ENCODE measurements at regions not wholly inside any gene's neighbourhood (a gene's known extent, or its start where the extent isn't known, plus 50 kb on each side); places are given as distances from the start of the nearest gene placed in this dataset.

DNA sequence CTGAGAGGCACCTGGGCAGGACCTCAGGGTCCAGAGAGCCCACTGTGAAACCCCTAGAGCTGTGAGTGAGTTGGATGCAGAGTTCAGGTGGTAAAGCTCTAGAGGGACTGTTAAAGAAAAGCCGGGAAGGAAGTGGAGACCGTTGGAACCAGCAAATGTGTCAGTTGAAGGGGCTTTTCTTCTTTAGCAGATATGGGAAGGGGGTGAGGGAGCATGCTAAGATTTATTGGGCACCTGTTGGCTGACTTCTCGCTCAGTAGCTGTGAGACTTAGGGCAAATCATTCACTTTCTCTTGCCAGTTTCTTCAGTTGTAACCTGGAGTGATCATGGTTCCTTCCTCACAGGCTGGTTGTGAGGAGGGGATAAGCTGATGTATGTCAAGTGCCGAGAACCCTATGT, 287.7 kb downstream of the DHX35 start:
- H3K9me3 ChIP-seq: no peaks in the 10 kb centered on the region
- no peak overlapping the region for H3K4me3 ChIP-seq
- no peak overlapping the region for H3K27ac ChIP-seq
- 71 to 80% (median 74%) methylated on average over 4 of the region's 4 CpGs for WGBS, 3 donors
- H3K4me1 ChIP-seq (ENCODE audit: insufficient read depth): no peaks in the 10 kb centered on the region
- DNase-seq: no peak
- H3K27me3 ChIP-seq: no peaks in the 10 kb centered on the region
- no peak for TF ChIP-seq POLR2A (IDR thresholded peaks at IDR 0.05)
- no peak for TF ChIP-seq EP300 (IDR thresholded peaks at IDR 0.05)
- TF ChIP-seq, protein P1, sequence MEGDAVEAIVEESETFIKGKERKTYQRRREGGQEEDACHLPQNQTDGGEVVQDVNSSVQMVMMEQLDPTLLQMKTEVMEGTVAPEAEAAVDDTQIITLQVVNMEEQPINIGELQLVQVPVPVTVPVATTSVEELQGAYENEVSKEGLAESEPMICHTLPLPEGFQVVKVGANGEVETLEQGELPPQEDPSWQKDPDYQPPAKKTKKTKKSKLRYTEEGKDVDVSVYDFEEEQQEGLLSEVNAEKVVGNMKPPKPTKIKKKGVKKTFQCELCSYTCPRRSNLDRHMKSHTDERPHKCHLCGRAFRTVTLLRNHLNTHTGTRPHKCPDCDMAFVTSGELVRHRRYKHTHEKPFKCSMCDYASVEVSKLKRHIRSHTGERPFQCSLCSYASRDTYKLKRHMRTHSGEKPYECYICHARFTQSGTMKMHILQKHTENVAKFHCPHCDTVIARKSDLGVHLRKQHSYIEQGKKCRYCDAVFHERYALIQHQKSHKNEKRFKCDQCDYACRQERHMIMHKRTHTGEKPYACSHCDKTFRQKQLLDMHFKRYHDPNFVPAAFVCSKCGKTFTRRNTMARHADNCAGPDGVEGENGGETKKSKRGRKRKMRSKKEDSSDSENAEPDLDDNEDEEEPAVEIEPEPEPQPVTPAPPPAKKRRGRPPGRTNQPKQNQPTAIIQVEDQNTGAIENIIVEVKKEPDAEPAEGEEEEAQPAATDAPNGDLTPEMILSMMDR (IDR thresholded peaks at IDR 0.05): no peak
- no peaks in the 10 kb centered on the region for H3K36me3 ChIP-seq
- intact Hi-C loops (cut with DNase I): no loop called here

DNA sequence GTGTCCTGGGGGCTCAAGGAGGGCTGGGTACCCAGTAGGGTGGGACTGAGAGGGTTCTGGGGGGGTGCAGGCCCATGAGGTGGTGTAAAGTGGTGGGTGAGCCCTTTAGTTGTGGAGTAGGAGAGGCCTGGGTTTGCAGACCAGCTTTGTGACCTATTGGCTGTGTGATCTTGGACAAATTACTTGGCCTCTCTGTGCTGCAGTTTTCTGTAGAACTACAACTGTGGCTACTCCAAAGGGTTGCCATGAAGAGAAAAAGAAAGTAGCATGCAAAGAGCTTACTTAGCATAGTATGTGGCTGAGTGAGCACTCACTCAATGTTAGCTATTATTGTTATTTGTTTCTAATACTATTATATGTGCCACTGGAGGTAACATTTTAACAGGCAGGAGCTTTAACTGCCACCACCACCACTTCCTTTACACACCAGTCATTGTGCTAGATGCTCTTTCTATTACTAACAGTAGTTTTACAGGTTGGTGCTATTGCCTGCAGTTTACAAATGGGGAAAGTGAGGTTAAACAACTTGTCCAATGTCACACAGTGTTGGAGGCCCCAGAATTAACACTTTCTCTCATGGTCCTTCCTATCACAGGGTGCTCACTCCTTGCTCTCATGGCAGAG, 286.8 kb downstream of the DHX35 start:
- H3K27ac ChIP-seq: no peak overlapping the region
- DNase-seq: no peak
- no peaks in the 10 kb centered on the region for H3K4me1 ChIP-seq (ENCODE audit: insufficient read depth)
- no peaks in the 10 kb centered on the region for H3K36me3 ChIP-seq
- intact Hi-C loops (cut with DNase I): no loop called here
- H3K27me3 ChIP-seq: no peaks in the 10 kb centered on the region
- TF ChIP-seq, protein P1 (IDR thresholded peaks at IDR 0.05): no peak
- TF ChIP-seq EP300 (IDR thresholded peaks at IDR 0.05) (no peak), POLR2A (IDR thresholded peaks at IDR 0.05) (no peak)
- H3K9me3 ChIP-seq: no peaks in the 10 kb centered on the region
- H3K4me3 ChIP-seq: no peak overlapping the region

DNA sequence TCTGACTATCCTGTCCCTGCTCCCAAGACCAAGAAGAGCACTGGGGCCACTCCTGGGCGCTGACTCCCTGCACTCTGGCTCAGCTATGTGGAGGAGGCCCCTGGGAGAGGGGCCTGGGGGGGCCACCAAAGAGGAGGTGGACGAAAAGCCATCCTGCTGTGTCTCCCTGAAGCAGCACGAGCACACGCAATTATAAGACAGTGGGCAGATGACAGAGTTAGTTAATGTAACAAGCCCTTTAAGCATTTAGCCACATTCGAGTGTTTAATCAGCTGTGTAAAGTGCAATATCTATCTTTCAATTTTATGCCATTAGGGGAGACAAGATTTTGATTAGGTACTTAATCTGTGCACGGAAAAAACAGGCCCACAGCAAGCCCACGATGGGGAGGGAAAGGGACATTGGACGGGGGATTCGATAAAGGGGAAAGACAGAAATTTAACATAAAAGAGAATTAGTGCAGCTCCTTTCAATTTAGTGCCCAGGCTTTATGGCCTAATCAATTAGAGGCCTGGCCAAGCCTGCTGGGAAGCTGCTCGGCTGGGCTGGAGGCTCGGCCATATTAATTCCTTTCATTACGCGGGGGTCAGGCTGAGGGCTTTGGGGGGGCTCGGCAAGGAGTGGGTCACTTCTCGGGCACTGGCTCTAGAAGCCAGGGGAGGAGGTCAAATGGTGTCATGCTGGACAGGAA, 286.2 kb downstream of the DHX35 start:
- 63 to 69% (median 67%) methylated on average over 15 of the region's 15 CpGs for WGBS, 3 donors
- no peak for DNase-seq
- H3K36me3 ChIP-seq: no peaks in the 10 kb centered on the region
- H3K27ac ChIP-seq: no peak overlapping the region
- no peaks in the 10 kb centered on the region for H3K27me3 ChIP-seq
- TF ChIP-seq, protein P1 (IDR thresholded peaks at IDR 0.05): no peak
- TF ChIP-seq POLR2A (IDR thresholded peaks at IDR 0.05) (no peak), EP300 (IDR thresholded peaks at IDR 0.05) (no peak)
- no peak overlapping the region for H3K4me3 ChIP-seq
- H3K9me3 ChIP-seq: no peaks in the 10 kb centered on the region
- no peaks in the 10 kb centered on the region for H3K4me1 ChIP-seq (ENCODE audit: insufficient read depth)
- intact Hi-C loops (cut with DNase I): no loop called here

DNA sequence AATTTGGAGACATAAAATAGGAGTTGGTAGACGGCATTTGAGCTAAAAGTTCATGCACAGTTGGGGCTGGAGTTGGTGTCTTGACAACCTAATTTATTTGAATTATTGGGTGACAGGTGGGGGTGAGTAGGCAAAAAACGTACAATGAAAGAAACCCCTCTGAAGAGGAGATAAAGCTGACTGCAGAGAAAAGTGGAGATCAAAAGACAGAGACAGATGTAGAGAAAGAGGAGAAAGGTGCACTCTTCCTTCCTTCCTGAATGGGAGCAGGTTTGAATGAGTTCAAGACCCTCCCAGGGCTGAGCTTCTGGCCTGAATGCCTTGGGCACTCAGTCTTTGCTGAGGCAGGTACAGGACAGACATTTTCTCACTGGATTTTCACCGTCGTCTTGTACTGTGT, 284.3 kb downstream of the DHX35 start:
- intact Hi-C loops (cut with DNase I): no loop called here
- Histone ChIP-seq H3K9me3 (no peaks in the 10 kb centered on the region), H3K27ac (no peak overlapping the region), H3K4me1 (ENCODE audit: insufficient read depth) (no peaks in the 10 kb centered on the region), H3K27me3 (no peaks in the 10 kb centered on the region), H3K4me3 (no peak overlapping the region), H3K36me3 (no peaks in the 10 kb centered on the region)
- DNase-seq: no peak
- TF ChIP-seq, protein P1 (IDR thresholded peaks at IDR 0.05): no peak
- TF ChIP-seq POLR2A (IDR thresholded peaks at IDR 0.05): no peak
- no peak for TF ChIP-seq EP300 (IDR thresholded peaks at IDR 0.05)
- 66 to 71% (median 70%) methylated on average over 4 of the region's 4 CpGs for WGBS, 3 donors

Data from ovary (tissue), 7 donors.